SH-SY5Y (cell line): ENCODE measurements at regions not wholly inside any gene's neighbourhood (a gene's known extent, or its start where the extent isn't known, plus 50 kb on each side); places are given as distances from the start of the nearest gene placed in this dataset.

Experiments
- GATA2 ChIP-seq: IDR thresholded peaks from 2 replicates; pipeline ENCODE4 v1.6.1; 2011; ENCODE audit warnings: mild to moderate bottlenecking, low read depth, low read length
- GATA3 ChIP-seq: IDR thresholded peaks from 2 replicates; pipeline ENCODE4 v1.6.1; 2011; ENCODE audit warnings: low read depth, mild to moderate bottlenecking, low read length, moderate library complexity

GRCh38 chr2:75870651-75871137 lies 160.0 kb upstream of the GCFC2 start:
- TF ChIP-seq GATA2 (no peak), GATA3 (no peak)
